PC-9 (cell line): ENCODE measurements at regions not wholly inside any gene's neighbourhood (a gene's known extent, or its start where the extent isn't known, plus 50 kb on each side); places are given as distances from the start of the nearest gene placed in this dataset.

Source experiments
- BruUV-seq: library from RNA; stranded (reverse); fragments of 400-500 nt; replicated peaks from 2 replicates; lab custom pipeline; 2021; lab: Mats Ljungman, UMichigan
- CTCF ChIA-PET: fragments of 300-600 bp; sonication (Branson Sonifier 250); formaldehyde crosslinking; loops from one replicate; lab custom pipeline; 2022; ENCODE audit warnings: antibody characterized with exemption; lab: Charles Lee
- POLR2A ChIA-PET: fragments of 300-600 bp; sonication (Branson Sonifier 250); formaldehyde crosslinking; loops from one replicate; lab custom pipeline; 2022; ENCODE audit warnings: antibody characterized with exemption; ENCODE audit not compliant: unreplicated experiment; lab: Charles Lee
- DNase-seq, 2 experiments: peaks; one replicate each; pipeline versions ENCODE4 v3.0.0 to v3.0.0-alpha.2; 2015 to 2022; ENCODE audit warnings: mixed read lengths in 1 of 2
- H2AFZ ChIP-seq: fragments of 200-600 bp; sonication (generic); 2 replicates; pipeline ENCODE4 v1.8.1; 2017; ENCODE audit warnings: antibody characterized with exemption
- H3F3A ChIP-seq: fragments of 200-600 bp; sonication (generic); 2 replicates; pipeline ENCODE4 v1.8.1; 2017; ENCODE audit warnings: antibody characterized with exemption, mild to moderate bottlenecking, low read depth; ENCODE audit not compliant: insufficient read depth
- H3K27ac ChIP-seq: fragments of 200-600 bp; sonication (generic); 2 replicates; pipeline ENCODE4 v1.6.1; 2016; ENCODE audit warnings: mixed run types
- H3K27me3 ChIP-seq: fragments of 200-600 bp; sonication (generic); 2 replicates; pipeline ENCODE4 v1.6.1; 2016; ENCODE audit warnings: low read depth, mixed run types; ENCODE audit not compliant: insufficient read depth
- H3K36me3 ChIP-seq: fragments of 200-600 bp; sonication (generic); 2 replicates; pipeline ENCODE4 v1.6.1; 2016; ENCODE audit warnings: low read depth, mixed run types
- H3K4me1 ChIP-seq: fragments of 200-600 bp; sonication (generic); replicated peaks from 2 replicates; pipeline ENCODE4 v1.6.1; 2016; ENCODE audit warnings: mixed run types; ENCODE audit not compliant: insufficient read depth
- H3K4me2 ChIP-seq: fragments of 200-600 bp; sonication (generic); 2 replicates; pipeline ENCODE4 v1.6.1; 2017; ENCODE audit warnings: mixed run types
- H3K4me3 ChIP-seq: fragments of 200-600 bp; sonication (generic); 2 replicates; pipeline ENCODE4 v1.6.1; 2016; ENCODE audit warnings: mixed run types
- H3K79me2 ChIP-seq: fragments of 200-600 bp; sonication (generic); 2 replicates; pipeline ENCODE4 v1.6.1; 2017; ENCODE audit warnings: low read depth, mixed run types
- H3K9me2 ChIP-seq: fragments of 200-600 bp; sonication (generic); 2 replicates; pipeline ENCODE4 v1.8.1; 2017; ENCODE audit warnings: mild to moderate bottlenecking; ENCODE audit not compliant: insufficient read depth
- H3K9me3 ChIP-seq: fragments of 200-600 bp; sonication (generic); 2 replicates; pipeline ENCODE4 v1.8.1; 2016; ENCODE audit warnings: low read depth; ENCODE audit not compliant: insufficient read depth
- H4K20me1 ChIP-seq: fragments of 200-600 bp; sonication (generic); 2 replicates; pipeline ENCODE4 v1.8.1; 2017; ENCODE audit not compliant: insufficient read depth
- EZH2 ChIP-seq: fragments of 200-600 bp; sonication (generic); IDR thresholded peaks from 2 replicates; pipeline ENCODE4 v1.8.0; 2017; ENCODE audit warnings: antibody characterized with exemption, low read depth
- intact Hi-C: fragments of 100-400 bp; cut with micrococcal nuclease; formaldehyde crosslinking; loops from one replicate; pipeline ENCODE4 v1.10.0; 2022; ENCODE audit not compliant: unreplicated experiment
- TF ChIP-seq, protein P1 (sequence below): fragments of 200-600 bp; sonication (generic); conservative IDR thresholded peaks from 2 replicates; pipeline ENCODE4 v1.6.1; 2017; ENCODE audit warnings: mixed run types, antibody characterized with exemption, mild to moderate bottlenecking, moderate library complexity

GRCh38 chr9:78934880-78935279, 636.9 kb upstream of the TLE4 start:
- Histone ChIP-seq H3K4me3 (no peak overlapping the region), H3K27ac (no peak overlapping the region)
- CTCF ChIA-PET: no interaction called here

DNA sequence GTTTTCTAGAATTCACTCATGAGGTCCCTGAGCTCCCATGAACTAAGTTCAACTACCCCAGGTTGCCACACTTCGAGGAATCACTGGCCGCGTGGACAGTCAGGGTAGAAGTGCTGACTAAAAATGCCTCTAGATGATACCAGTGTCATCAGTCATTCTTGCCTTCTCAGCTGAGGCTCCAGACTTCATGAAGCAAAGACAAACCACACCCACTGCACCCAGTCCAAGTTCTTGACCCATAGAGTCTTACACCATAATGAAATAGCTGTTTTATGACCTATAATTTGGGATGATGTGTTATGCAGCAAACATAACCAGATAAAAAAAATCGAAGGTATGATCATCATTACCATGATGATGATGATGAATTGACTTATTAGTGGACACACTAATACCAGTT, 632.9 kb upstream of the TLE4 start:
- no peaks in the 10 kb centered on the region for H3K79me2 ChIP-seq
- TF ChIP-seq, protein P1, sequence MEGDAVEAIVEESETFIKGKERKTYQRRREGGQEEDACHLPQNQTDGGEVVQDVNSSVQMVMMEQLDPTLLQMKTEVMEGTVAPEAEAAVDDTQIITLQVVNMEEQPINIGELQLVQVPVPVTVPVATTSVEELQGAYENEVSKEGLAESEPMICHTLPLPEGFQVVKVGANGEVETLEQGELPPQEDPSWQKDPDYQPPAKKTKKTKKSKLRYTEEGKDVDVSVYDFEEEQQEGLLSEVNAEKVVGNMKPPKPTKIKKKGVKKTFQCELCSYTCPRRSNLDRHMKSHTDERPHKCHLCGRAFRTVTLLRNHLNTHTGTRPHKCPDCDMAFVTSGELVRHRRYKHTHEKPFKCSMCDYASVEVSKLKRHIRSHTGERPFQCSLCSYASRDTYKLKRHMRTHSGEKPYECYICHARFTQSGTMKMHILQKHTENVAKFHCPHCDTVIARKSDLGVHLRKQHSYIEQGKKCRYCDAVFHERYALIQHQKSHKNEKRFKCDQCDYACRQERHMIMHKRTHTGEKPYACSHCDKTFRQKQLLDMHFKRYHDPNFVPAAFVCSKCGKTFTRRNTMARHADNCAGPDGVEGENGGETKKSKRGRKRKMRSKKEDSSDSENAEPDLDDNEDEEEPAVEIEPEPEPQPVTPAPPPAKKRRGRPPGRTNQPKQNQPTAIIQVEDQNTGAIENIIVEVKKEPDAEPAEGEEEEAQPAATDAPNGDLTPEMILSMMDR: no peak
- no peak for TF ChIP-seq EZH2
- CTCF ChIA-PET: no interaction called here
- H3K27ac ChIP-seq: no peak overlapping the region
- no peaks in the 10 kb centered on the region for H3K27me3 ChIP-seq
- no peaks in the 10 kb centered on the region for H3K4me1 ChIP-seq
- no peak overlapping the region for H2AFZ ChIP-seq
- no peaks in the 10 kb centered on the region for H3K9me3 ChIP-seq
- intact Hi-C loops: loop anchor here (10.0 kb wide), 1 partner anchor 86 kb away; no protein-coding TSS in a partner anchor
- H3K4me2 ChIP-seq: no peak overlapping the region
- POLR2A ChIA-PET: no interaction called here
- no peaks in the 10 kb centered on the region for H3F3A ChIP-seq
- no peak for DNase-seq
- BruUV-seq: no TSS peak
- H4K20me1 ChIP-seq: no peaks in the 10 kb centered on the region
- no peaks in the 10 kb centered on the region for H3K9me2 ChIP-seq
- no peaks in the 10 kb centered on the region for H3K36me3 ChIP-seq
- no peak overlapping the region for H3K4me3 ChIP-seq

More at GRCh38 chr9:78934880-78935279, 636.9 kb upstream of the TLE4 start:
- POLR2A ChIA-PET: no interaction called here
- no peaks in the 10 kb centered on the region for H4K20me1 ChIP-seq
- H3K4me1 ChIP-seq: no peaks in the 10 kb centered on the region
- no peaks in the 10 kb centered on the region for H3K79me2 ChIP-seq
- H3K4me2 ChIP-seq: no peak overlapping the region
- intact Hi-C loops: loop anchor here (5.0 to 10.0 kb wide), 2 partner anchors 68 to 90 kb away; no protein-coding TSS in a partner anchor
- no peak for TF ChIP-seq EZH2
- TF ChIP-seq, protein P1: no peak
- no TSS peak for BruUV-seq
- H3K9me2 ChIP-seq: no peaks in the 10 kb centered on the region
- H3K9me3 ChIP-seq: no peaks in the 10 kb centered on the region
- no peak overlapping the region for H2AFZ ChIP-seq
- H3K36me3 ChIP-seq: no peaks in the 10 kb centered on the region
- H3K27me3 ChIP-seq: no peaks in the 10 kb centered on the region
- no peak for DNase-seq
- H3F3A ChIP-seq: no peaks in the 10 kb centered on the region

- no peaks in the 10 kb centered on the region for H3K79me2 ChIP-seq
- POLR2A ChIA-PET: no interaction called here
These were observed 632.3 kb upstream of the TLE4 start for GRCh38 chr9:78939311-78940065.

More at GRCh38 chr9:78939311-78940065, 632.3 kb upstream of the TLE4 start:
- BruUV-seq: no TSS peak
- Histone ChIP-seq H3K36me3 (no peaks in the 10 kb centered on the region), H3K4me2 (no peak overlapping the region), H3K27me3 (no peaks in the 10 kb centered on the region), H3F3A (no peaks in the 10 kb centered on the region), H3K9me3 (no peaks in the 10 kb centered on the region), H4K20me1 (no peaks in the 10 kb centered on the region), H3K27ac (no peak overlapping the region), H3K9me2 (no peaks in the 10 kb centered on the region), H3K4me1 (no peaks in the 10 kb centered on the region), H2AFZ (no peak overlapping the region), H3K4me3 (no peak overlapping the region)
- CTCF ChIA-PET: no interaction called here
- no peak for TF ChIP-seq EZH2
- TF ChIP-seq, protein P1: no peak
- DNase-seq: no peak
- intact Hi-C loops: loop anchor here (10.0 kb wide), 1 partner anchor 85 kb away; no protein-coding TSS in a partner anchor
